CD4-positive, CD25-positive, alpha-beta regulatory T cell (primary cell): ENCODE measurements at regions not wholly inside any gene's neighbourhood (a gene's known extent, or its start where the extent isn't known, plus 50 kb on each side); places are given as distances from the start of the nearest gene placed in this dataset.

Experiments used
- ATAC-seq, 2 donors: fragments of 150-1000 bp; cut with Tn5 transposase; one replicate each; pipeline ENCODE4 v1.10.0; 2021; ENCODE audit warnings: low read depth in 2 of 2, moderate number of reproducible peaks in 2 of 2, moderate library complexity in 1 of 2
- DNase-seq, 3 donors: peaks; one replicate each; pipeline versions ENCODE4 v3.0.0 to v3.0.0-alpha.2; 2012 to 2022; ENCODE audit warnings: mixed read lengths in 1 of 3
- H3K27ac ChIP-seq: one replicate; pipeline ENCODE4 v1.7.0; 2013; ENCODE audit warnings: mild to moderate bottlenecking, low read length; ENCODE audit not compliant: insufficient read depth, poor library complexity, severe bottlenecking
- H3K27me3 ChIP-seq: one replicate; pipeline ENCODE4 v1.7.0; 2013; ENCODE audit warnings: low read length; ENCODE audit not compliant: control insufficient read depth, insufficient read depth
- H3K36me3 ChIP-seq: one replicate; pipeline ENCODE4 v1.7.0; 2013; ENCODE audit warnings: mild to moderate bottlenecking, low read length, moderate library complexity; ENCODE audit not compliant: control insufficient read depth, insufficient read depth
- H3K4me1 ChIP-seq: 2 replicates; pipeline ENCODE4 v1.7.0; 2013; ENCODE audit warnings: mild to moderate bottlenecking, low read length; ENCODE audit not compliant: insufficient read depth, control insufficient read depth, poor library complexity, severe bottlenecking
- H3K4me3 ChIP-seq: one replicate; pipeline ENCODE4 v1.7.0; 2013; ENCODE audit warnings: low read depth, mild to moderate bottlenecking, low read length, moderate library complexity
- H3K9me3 ChIP-seq, 2 experiments: 1 replicate in 1 of 2; 2 replicates in 1 of 2; pipeline ENCODE4 v1.7.0; 2013; ENCODE audit warnings: low read length in 2 of 2, mild to moderate bottlenecking in 1 of 2, moderate library complexity in 1 of 2; ENCODE audit not compliant: control insufficient read depth in 2 of 2
- H3K27ac Mint-ChIP-seq, 3 donors: one replicate each; pipeline ENCODE4 v1.8.0; 2020 to 2022; ENCODE audit warnings: mild to moderate bottlenecking in 3 of 3, mixed read lengths in 3 of 3, moderate library complexity in 2 of 3
- H3K27me3 Mint-ChIP-seq: one replicate; pipeline ENCODE4 v1.8.0; 2022; ENCODE audit warnings: mild to moderate bottlenecking, mixed read lengths
- H3K36me3 Mint-ChIP-seq: one replicate; pipeline ENCODE4 v1.8.0; 2020; ENCODE audit warnings: mixed read lengths
- H3K4me1 Mint-ChIP-seq, 4 donors: one replicate each; pipeline ENCODE4 v1.8.0; 2020 to 2022; ENCODE audit warnings: mixed read lengths in 4 of 4, mild to moderate bottlenecking in 1 of 4
- H3K4me3 Mint-ChIP-seq, 4 donors: one replicate each; pipeline ENCODE4 v1.8.0; 2020 to 2022; ENCODE audit warnings: mild to moderate bottlenecking in 4 of 4, mixed read lengths in 4 of 4, moderate library complexity in 3 of 4
- H3K9me3 Mint-ChIP-seq, 7 donors: one replicate each; pipeline ENCODE4 v1.8.0; 2020 to 2022; ENCODE audit warnings: mixed read lengths in 7 of 7, mild to moderate bottlenecking in 3 of 7, moderate library complexity in 2 of 7

- no peak overlapping the region for H3K27ac ChIP-seq
- no peak overlapping the region for H3K4me3 ChIP-seq
- no peak for DNase-seq
- no peaks in the 10 kb centered on the region for H3K36me3 Mint-ChIP-seq
- no peak for ATAC-seq
- H3K4me1 ChIP-seq = no peaks in the 10 kb centered on the region
- H3K9me3 Mint-ChIP-seq = no peaks in the 10 kb centered on the region
- no peaks in the 10 kb centered on the region for H3K36me3 ChIP-seq
- no peaks in the 10 kb centered on the region for H3K9me3 ChIP-seq
- H3K27ac Mint-ChIP-seq = no peak overlapping the region
- no peaks in the 10 kb centered on the region for H3K27me3 Mint-ChIP-seq
- H3K27me3 ChIP-seq = no peaks in the 10 kb centered on the region
- no peaks in the 10 kb centered on the region for H3K4me1 Mint-ChIP-seq
- H3K4me3 Mint-ChIP-seq = no peak overlapping the region
Observed at GRCh38 chr9:30506749-30507148, 1877.7 kb upstream of the ACO1 start.

- no peak overlapping the region for H3K27ac ChIP-seq
- DNase-seq (no peak), ATAC-seq (no peak)
- Mint-ChIP-seq H3K27me3 (no peaks in the 10 kb centered on the region), H3K4me1 (no peaks in the 10 kb centered on the region), H3K4me3 (no peak overlapping the region), H3K36me3 (no peaks in the 10 kb centered on the region), H3K9me3 (no peaks in the 10 kb centered on the region), H3K27ac (no peak overlapping the region)
- H3K9me3 ChIP-seq = no peaks in the 10 kb centered on the region
- H3K27me3 ChIP-seq = no peaks in the 10 kb centered on the region
- no peak overlapping the region for H3K4me3 ChIP-seq
- H3K36me3 ChIP-seq = no peaks in the 10 kb centered on the region
- no peaks in the 10 kb centered on the region for H3K4me1 ChIP-seq
Observed at GRCh38 chr9:30507166-30507565, 1877.3 kb upstream of the ACO1 start.

GRCh38 chr9:30511666-30512065 lies 1872.8 kb upstream of the ACO1 start:
- H3K27me3 Mint-ChIP-seq = no peaks in the 10 kb centered on the region
- H3K36me3 Mint-ChIP-seq = no peaks in the 10 kb centered on the region
- H3K27ac Mint-ChIP-seq = no peak overlapping the region
- DNase-seq (no peak), ATAC-seq (no peak)
- Histone ChIP-seq H3K9me3 (no peaks in the 10 kb centered on the region), H3K4me1 (no peaks in the 10 kb centered on the region), H3K27ac (no peak overlapping the region), H3K27me3 (no peaks in the 10 kb centered on the region), H3K4me3 (no peak overlapping the region), H3K36me3 (no peaks in the 10 kb centered on the region)
- H3K4me3 Mint-ChIP-seq = no peak overlapping the region
- no peaks in the 10 kb centered on the region for H3K4me1 Mint-ChIP-seq
- peaks cover 0 to 8% (median 1%) of the 10 kb centered on the region in 7 donors for H3K9me3 Mint-ChIP-seq

- Histone ChIP-seq H3K4me3 (no peak overlapping the region), H3K36me3 (no peaks in the 10 kb centered on the region), H3K27me3 (no peaks in the 10 kb centered on the region), H3K4me1 (no peaks in the 10 kb centered on the region), H3K9me3 (no peaks in the 10 kb centered on the region), H3K27ac (no peak overlapping the region)
- Mint-ChIP-seq H3K4me1 (no peaks in the 10 kb centered on the region), H3K9me3 (peaks cover 0 to 5% (median 0%) of the 10 kb centered on the region in 7 donors), H3K27me3 (no peaks in the 10 kb centered on the region), H3K36me3 (no peaks in the 10 kb centered on the region), H3K27ac (no peak overlapping the region), H3K4me3 (no peak overlapping the region)
- no peak for DNase-seq
- no peak for ATAC-seq
Observed at GRCh38 chr9:30519166-30519565, 1865.3 kb upstream of the ACO1 start.

GRCh38 chr9:30519756-30520155 lies 1864.7 kb upstream of the ACO1 start:
- Mint-ChIP-seq H3K4me3 (no peak overlapping the region), H3K27me3 (no peaks in the 10 kb centered on the region), H3K9me3 (peaks cover 0 to 5% (median 0%) of the 10 kb centered on the region in 7 donors), H3K36me3 (no peaks in the 10 kb centered on the region), H3K4me1 (no peaks in the 10 kb centered on the region), H3K27ac (no peak overlapping the region)
- no peak for ATAC-seq
- Histone ChIP-seq H3K4me3 (no peak overlapping the region), H3K27ac (no peak overlapping the region), H3K4me1 (no peaks in the 10 kb centered on the region), H3K9me3 (no peaks in the 10 kb centered on the region), H3K36me3 (no peaks in the 10 kb centered on the region), H3K27me3 (no peaks in the 10 kb centered on the region)
- no peak for DNase-seq

GRCh38 chr9:30522061-30522460 lies 1862.4 kb upstream of the ACO1 start:
- H3K27ac Mint-ChIP-seq = no peak overlapping the region
- H3K4me1 Mint-ChIP-seq = peaks cover 0 to 3% (median 0%) of the 10 kb centered on the region in 4 donors
- DNase-seq (no peak), ATAC-seq (no peak)
- no peaks in the 10 kb centered on the region for H3K9me3 ChIP-seq
- no peaks in the 10 kb centered on the region for H3K27me3 ChIP-seq
- H3K36me3 ChIP-seq = no peaks in the 10 kb centered on the region
- H3K27ac ChIP-seq = no peak overlapping the region
- no peak overlapping the region for H3K4me3 ChIP-seq
- no peaks in the 10 kb centered on the region for H3K4me1 ChIP-seq
- H3K4me3 Mint-ChIP-seq = no peak overlapping the region
- peaks cover 0 to 4% (median 0%) of the 10 kb centered on the region in 7 donors for H3K9me3 Mint-ChIP-seq
- H3K27me3 Mint-ChIP-seq = no peaks in the 10 kb centered on the region
- no peaks in the 10 kb centered on the region for H3K36me3 Mint-ChIP-seq

GRCh38 chr9:30522486-30522885 lies 1862.0 kb upstream of the ACO1 start:
- no peak overlapping the region for H3K27ac Mint-ChIP-seq
- H3K9me3 ChIP-seq = no peaks in the 10 kb centered on the region
- H3K36me3 ChIP-seq = no peaks in the 10 kb centered on the region
- no peak overlapping the region for H3K27ac ChIP-seq
- H3K9me3 Mint-ChIP-seq = peaks cover 0 to 4% (median 0%) of the 10 kb centered on the region in 7 donors
- H3K4me1 ChIP-seq = no peaks in the 10 kb centered on the region
- H3K4me3 Mint-ChIP-seq = no peak overlapping the region
- H3K27me3 Mint-ChIP-seq = no peaks in the 10 kb centered on the region
- H3K4me1 Mint-ChIP-seq = peaks cover 0 to 6% (median 0%) of the 10 kb centered on the region in 4 donors
- no peaks in the 10 kb centered on the region for H3K27me3 ChIP-seq
- DNase-seq (no peak), ATAC-seq (no peak)
- H3K36me3 Mint-ChIP-seq = no peaks in the 10 kb centered on the region
- no peak overlapping the region for H3K4me3 ChIP-seq

GRCh38 chr9:30524311-30524710 lies 1860.1 kb upstream of the ACO1 start:
- Histone ChIP-seq H3K4me1 (no peaks in the 10 kb centered on the region), H3K36me3 (no peaks in the 10 kb centered on the region), H3K27ac (no peak overlapping the region), H3K4me3 (no peak overlapping the region), H3K27me3 (no peaks in the 10 kb centered on the region), H3K9me3 (no peaks in the 10 kb centered on the region)
- Mint-ChIP-seq H3K9me3 (peaks cover 0 to 4% (median 0%) of the 10 kb centered on the region in 7 donors), H3K4me3 (no peak overlapping the region), H3K36me3 (no peaks in the 10 kb centered on the region), H3K4me1 (peaks cover 0 to 6% (median 0%) of the 10 kb centered on the region in 4 donors), H3K27me3 (no peaks in the 10 kb centered on the region), H3K27ac (no peak overlapping the region)
- no peak for DNase-seq
- ATAC-seq = no peak
